ENCODE measurements at regions not wholly inside any gene's neighbourhood (a gene's known extent, or its start where the extent isn't known, plus 50 kb on each side); places are given as distances from the start of the nearest gene placed in this dataset.

DNA sequence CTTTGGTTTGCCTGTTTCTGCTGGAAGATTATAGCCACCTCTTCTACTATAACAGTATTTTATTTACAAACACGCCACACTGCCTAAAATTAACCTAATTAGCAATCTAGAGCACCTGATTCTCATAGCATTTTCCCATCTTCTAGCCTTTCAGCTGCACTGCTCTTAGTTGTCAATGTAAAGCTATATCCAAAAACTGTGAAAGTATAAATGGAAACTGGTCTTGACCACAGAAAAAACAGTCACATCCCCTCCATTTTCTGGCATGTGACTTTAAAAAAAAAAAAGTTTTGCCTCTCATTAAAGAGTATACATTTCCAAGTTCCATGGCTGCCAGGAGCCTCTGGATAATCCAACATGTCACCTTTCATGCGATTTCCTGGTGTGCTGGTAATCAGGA is 287.8 kb downstream of the DTWD2 start:
- Histone ChIP-seq H2AFZ (ENCODE audit: control insufficient read depth, low read length) (no peak overlapping the region), H3K4me3 (ENCODE audit: control insufficient read depth in 2 of 3, extremely low read depth in 1 of 3, insufficient read depth in 2 of 3, low read depth in 1 of 3, low read length in 3 of 3) (no peak overlapping the region), H3K27ac (ENCODE audit: control insufficient read depth, insufficient read depth, low read length) (no peak overlapping the region), H3K36me3 (ENCODE audit: control insufficient read depth in 2 of 2, extremely low read depth in 1 of 2, insufficient read depth in 2 of 2, low read length in 2 of 2) (no peaks in the 10 kb centered on the region), H3K27me3 (ENCODE audit: control insufficient read depth, extremely low read depth, insufficient read depth, low read length) (no peaks in the 10 kb centered on the region), H3K9me3 (ENCODE audit: control insufficient read depth, low read depth, low read length) (no peaks in the 10 kb centered on the region), H3K4me1 (ENCODE audit: control insufficient read depth, extremely low read depth, insufficient read depth, low read length) (no peaks in the 10 kb centered on the region), H3K4me2 (ENCODE audit: control insufficient read depth, extremely low read depth, insufficient read depth, low read depth, low read length) (no peak overlapping the region), H3K9ac (ENCODE audit: control insufficient read depth, extremely low read depth, insufficient read depth, low read length) (no peak overlapping the region), H3K79me2 (ENCODE audit: control insufficient read depth, insufficient read depth, low read length) (no peaks in the 10 kb centered on the region), H3K9me1 (ENCODE audit: control insufficient read depth, extremely low read depth, insufficient read depth, low read length) (no peaks in the 10 kb centered on the region), H4K20me1 (ENCODE audit: control insufficient read depth, extremely low read depth, insufficient read depth, low read length) (no peaks in the 10 kb centered on the region)
- no peak for FAIRE-seq
- DNase-seq (ENCODE audit: low read depth, low spot score) = no peak
- no peak for TF ChIP-seq EZH2 (IDR thresholded peaks at IDR 0.05; ENCODE audit: low read length)
- TF ChIP-seq, protein P1, sequence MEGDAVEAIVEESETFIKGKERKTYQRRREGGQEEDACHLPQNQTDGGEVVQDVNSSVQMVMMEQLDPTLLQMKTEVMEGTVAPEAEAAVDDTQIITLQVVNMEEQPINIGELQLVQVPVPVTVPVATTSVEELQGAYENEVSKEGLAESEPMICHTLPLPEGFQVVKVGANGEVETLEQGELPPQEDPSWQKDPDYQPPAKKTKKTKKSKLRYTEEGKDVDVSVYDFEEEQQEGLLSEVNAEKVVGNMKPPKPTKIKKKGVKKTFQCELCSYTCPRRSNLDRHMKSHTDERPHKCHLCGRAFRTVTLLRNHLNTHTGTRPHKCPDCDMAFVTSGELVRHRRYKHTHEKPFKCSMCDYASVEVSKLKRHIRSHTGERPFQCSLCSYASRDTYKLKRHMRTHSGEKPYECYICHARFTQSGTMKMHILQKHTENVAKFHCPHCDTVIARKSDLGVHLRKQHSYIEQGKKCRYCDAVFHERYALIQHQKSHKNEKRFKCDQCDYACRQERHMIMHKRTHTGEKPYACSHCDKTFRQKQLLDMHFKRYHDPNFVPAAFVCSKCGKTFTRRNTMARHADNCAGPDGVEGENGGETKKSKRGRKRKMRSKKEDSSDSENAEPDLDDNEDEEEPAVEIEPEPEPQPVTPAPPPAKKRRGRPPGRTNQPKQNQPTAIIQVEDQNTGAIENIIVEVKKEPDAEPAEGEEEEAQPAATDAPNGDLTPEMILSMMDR (optimal IDR thresholded peaks at IDR 0.05 in 1 of 3, IDR thresholded peaks at IDR 0.05 in 1 of 3, conservative IDR thresholded peaks at IDR 0.05 in 1 of 3; ENCODE audit: extremely low read depth in 1 of 3, insufficient read depth in 2 of 3, low read length in 3 of 3) = no peak
- dilution Hi-C loops (cut with MboI; ENCODE audit: extremely low pct_ligation_motif_present, low sequenced_read_pairs) = no loop called here

DNA sequence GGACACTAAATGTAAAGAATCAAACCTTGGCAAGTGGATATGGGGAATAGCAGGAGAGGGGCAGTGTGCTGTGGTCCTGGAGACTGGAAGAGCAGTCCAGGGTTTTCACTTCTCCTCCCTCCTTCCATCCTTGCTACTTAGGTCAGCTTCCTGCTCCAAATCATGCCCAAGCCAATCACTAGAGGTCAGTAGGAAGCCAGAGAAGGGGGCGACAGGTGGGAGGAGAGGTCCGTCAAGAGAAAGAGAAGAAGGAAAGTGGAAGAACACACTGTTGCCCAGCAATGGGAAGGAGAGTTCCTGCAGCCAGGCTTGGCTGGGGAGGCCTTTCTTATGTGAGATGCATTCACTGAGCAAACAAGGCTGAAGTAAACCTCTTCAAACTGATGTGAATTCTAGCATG is 289.6 kb downstream of the DTWD2 start:
- dilution Hi-C loops (cut with MboI; ENCODE audit: extremely low pct_ligation_motif_present, low sequenced_read_pairs) = no loop called here
- no peak overlapping the region for H3K4me3 ChIP-seq (ENCODE audit: control insufficient read depth in 2 of 3, extremely low read depth in 1 of 3, insufficient read depth in 2 of 3, low read depth in 1 of 3, low read length in 3 of 3)
- no peak overlapping the region for H3K27ac ChIP-seq (ENCODE audit: control insufficient read depth, insufficient read depth, low read length)
- no peak for DNase-seq (ENCODE audit: low read depth, low spot score)
- no peaks in the 10 kb centered on the region for H4K20me1 ChIP-seq (ENCODE audit: control insufficient read depth, extremely low read depth, insufficient read depth, low read length)
- no peak for FAIRE-seq
- no peaks in the 10 kb centered on the region for H3K4me1 ChIP-seq (ENCODE audit: control insufficient read depth, extremely low read depth, insufficient read depth, low read length)
- no peak overlapping the region for H3K4me2 ChIP-seq (ENCODE audit: control insufficient read depth, extremely low read depth, insufficient read depth, low read depth, low read length)
- no peak for TF ChIP-seq EZH2 (IDR thresholded peaks at IDR 0.05; ENCODE audit: low read length)
- TF ChIP-seq, protein P1 (optimal IDR thresholded peaks at IDR 0.05 in 1 of 3, IDR thresholded peaks at IDR 0.05 in 1 of 3, conservative IDR thresholded peaks at IDR 0.05 in 1 of 3; ENCODE audit: extremely low read depth in 1 of 3, insufficient read depth in 2 of 3, low read length in 3 of 3) = no peak
- H3K27me3 ChIP-seq (ENCODE audit: control insufficient read depth, extremely low read depth, insufficient read depth, low read length) = no peaks in the 10 kb centered on the region
- H3K79me2 ChIP-seq (ENCODE audit: control insufficient read depth, insufficient read depth, low read length) = no peaks in the 10 kb centered on the region
- H3K9ac ChIP-seq (ENCODE audit: control insufficient read depth, extremely low read depth, insufficient read depth, low read length) = no peak overlapping the region
- no peak overlapping the region for H2AFZ ChIP-seq (ENCODE audit: control insufficient read depth, low read length)
- H3K9me3 ChIP-seq (ENCODE audit: control insufficient read depth, low read depth, low read length) = no peaks in the 10 kb centered on the region
- no peaks in the 10 kb centered on the region for H3K36me3 ChIP-seq (ENCODE audit: control insufficient read depth in 2 of 2, extremely low read depth in 1 of 2, insufficient read depth in 2 of 2, low read length in 2 of 2)
- H3K9me1 ChIP-seq (ENCODE audit: control insufficient read depth, extremely low read depth, insufficient read depth, low read length) = no peaks in the 10 kb centered on the region

All from keratinocyte (primary cell).